Lung microvascular endothelial cell (primary cell): ENCODE measurements at regions not wholly inside any gene's neighbourhood (a gene's known extent, or its start where the extent isn't known, plus 50 kb on each side); places are given as distances from the start of the nearest gene placed in this dataset.
A peak's percentile ranks its signal among the peaks of the same experiment; 100 is the strongest.

Experiments used
- DNase-seq, 2 donors: peaks; one replicate each; pipeline versions ENCODE4 v3.0.0 to v3.0.0-alpha.2; 2010; ENCODE audit warnings: low read depth in 2 of 2

DNA sequence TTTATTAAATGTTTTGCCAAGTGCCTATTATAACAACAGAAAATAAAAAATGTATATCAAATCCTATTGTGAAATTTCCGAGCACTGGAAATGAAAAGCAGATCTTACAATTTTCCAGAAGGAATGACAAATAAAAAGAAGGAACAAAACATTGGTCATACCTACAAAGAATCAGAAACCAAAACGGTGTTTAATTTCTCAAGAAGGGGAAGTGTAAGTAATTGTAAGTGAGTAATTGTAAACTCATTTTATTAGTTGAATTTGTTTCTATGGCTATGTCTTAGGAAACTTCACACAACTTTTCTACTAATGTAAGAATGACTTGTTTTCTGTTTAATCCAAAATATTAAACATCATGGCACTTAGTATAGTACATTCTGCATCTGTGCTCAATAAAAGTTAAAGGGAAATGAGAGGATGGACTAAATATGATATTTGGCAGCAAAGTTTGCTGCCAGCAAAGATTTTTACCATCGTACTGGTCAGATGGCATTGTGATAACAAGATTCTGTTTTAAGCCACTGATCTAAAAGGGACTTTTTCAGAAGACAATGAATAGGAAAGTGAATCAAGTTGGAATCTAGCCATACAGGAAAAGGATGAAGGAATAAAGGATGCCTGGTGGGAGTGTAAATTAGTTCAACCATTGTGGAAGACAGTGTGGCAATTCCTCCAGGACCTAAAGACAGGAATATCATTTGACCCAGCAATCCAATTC lies 232.4 kb downstream of the NFKBIZ start:
- peak; percentile 62 to 93 for DNase-seq

DNA sequence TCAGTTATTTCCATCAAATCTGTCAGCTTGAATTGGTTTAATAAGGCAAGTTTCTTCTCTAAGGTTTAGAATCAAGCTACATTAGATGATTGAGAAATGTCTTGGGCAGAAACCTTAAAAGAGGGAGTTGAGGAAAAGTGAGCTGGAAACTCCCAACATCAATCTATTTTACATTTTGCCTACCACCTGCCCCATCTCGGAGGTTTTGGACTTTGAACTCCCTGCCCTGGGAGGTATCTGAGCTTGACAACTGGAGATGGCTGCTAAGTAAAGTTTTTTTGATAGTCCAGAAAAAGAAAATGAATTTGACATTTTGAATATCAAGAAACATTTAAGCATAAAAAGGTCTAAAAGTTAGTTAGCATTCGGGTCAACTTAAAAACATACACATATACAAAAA lies 234.2 kb downstream of the NFKBIZ start:
- no peak for DNase-seq

DNA sequence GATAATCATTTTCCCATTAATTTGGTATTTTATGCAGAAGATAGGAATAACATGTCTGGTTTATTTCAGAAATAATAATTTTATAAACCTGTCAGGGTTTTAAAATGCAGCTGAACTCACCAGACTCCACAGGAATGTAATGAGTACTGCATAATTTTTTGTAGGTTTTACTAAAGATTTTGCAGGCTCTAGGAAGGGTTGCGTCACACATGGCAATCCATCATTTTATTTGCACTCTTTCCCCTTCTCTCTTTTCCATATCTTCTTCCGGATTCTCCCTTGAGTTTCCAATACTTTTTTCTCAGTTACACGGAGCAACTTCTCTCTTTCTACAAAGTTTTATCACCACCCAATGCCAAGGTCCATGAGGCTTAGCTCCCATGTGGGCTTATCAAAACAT lies 234.7 kb downstream of the NFKBIZ start:
- DNase-seq: no peak

DNA sequence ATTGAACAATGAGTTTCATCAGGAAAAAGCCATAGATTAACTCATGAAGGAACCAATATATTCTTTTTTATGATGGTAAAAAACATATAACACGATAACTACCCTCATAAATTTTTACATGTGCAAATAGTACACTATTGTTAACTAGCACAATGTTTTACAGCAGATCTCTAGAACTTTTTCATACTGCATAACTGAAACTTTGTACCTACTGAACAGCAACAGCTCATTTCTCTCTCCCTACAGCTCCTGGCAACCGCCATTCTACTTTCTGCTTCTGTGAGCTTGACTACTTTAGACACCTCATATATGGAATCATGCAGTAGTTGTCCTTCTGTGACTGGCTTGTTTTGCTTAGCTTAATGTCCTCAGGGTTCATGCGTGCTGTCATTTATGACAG lies 235.4 kb downstream of the NFKBIZ start:
- no peak for DNase-seq

DNA sequence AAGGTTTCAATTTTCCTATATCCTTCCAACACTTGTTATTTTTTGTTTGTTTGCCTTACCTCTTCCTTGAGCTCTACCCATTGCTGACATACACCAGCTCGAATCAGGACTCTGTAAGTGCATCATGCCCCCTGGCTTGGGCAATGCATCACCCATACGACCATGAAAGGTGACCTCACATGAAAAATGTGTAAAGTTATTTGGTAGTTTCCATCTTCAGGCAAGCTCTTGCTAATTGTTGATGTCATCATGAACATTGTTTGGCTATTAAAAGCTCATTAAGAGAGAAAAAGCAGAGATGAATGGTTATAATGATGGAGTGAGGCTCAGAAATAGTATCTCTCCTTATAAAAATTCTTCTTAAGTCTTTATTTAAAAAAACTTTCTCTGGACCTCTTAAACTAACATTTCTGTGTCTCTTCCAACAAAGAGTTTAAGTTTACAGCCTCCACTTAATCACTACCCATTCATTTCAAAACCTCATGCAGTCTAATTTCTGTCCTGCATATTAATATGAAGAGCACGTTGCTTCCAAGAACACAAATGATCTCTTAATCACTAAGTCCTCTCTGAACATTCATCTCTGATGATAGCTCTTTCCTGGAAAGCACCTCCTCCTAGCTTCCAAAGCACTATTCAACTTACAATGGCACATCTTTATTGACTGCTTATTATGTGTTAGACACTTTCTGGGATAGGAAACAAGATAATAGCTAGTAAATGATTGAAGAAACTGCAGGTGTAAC lies 236.3 kb downstream of the NFKBIZ start:
- peak in 1 of 2 donors; percentile 31 for DNase-seq

DNA sequence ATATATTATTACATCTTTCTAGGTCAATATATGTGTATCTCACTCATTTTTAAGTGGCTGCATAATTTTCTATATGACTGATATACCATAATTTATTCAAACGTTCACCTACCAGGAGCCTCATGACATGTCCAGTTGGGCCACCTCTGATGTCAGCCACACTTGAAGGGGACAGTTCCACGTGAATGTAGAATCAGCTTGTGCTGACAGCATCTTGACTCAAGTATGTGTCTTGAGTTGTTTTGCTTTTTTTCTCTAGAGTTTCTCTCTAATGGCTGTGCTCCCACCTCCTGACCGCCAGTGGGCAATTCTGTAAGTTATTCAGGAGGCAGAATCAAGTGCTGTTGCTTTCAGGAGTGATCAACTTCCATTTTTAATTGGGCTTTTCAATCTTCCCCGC lies 237.9 kb downstream of the NFKBIZ start:
- no peak for DNase-seq

DNA sequence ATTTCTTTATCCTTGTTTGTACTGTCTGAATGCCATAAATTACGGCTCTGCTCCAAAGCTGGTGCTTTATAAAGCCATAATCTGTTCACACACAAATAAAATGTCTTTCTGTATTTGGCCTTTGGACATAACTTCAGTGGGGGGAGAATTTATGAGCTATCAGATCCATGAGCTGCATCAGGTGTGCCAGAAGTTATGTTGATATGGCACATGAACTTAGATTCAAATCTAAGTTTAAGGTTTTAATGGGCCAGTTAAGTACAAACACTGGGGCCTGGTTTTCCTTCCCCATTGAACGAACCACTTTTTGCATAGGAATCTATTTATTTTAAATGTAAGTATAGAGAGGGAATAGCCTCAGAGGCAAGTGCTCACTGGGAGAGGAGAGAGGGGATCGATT lies 239.9 kb downstream of the NFKBIZ start:
- no peak for DNase-seq

DNA sequence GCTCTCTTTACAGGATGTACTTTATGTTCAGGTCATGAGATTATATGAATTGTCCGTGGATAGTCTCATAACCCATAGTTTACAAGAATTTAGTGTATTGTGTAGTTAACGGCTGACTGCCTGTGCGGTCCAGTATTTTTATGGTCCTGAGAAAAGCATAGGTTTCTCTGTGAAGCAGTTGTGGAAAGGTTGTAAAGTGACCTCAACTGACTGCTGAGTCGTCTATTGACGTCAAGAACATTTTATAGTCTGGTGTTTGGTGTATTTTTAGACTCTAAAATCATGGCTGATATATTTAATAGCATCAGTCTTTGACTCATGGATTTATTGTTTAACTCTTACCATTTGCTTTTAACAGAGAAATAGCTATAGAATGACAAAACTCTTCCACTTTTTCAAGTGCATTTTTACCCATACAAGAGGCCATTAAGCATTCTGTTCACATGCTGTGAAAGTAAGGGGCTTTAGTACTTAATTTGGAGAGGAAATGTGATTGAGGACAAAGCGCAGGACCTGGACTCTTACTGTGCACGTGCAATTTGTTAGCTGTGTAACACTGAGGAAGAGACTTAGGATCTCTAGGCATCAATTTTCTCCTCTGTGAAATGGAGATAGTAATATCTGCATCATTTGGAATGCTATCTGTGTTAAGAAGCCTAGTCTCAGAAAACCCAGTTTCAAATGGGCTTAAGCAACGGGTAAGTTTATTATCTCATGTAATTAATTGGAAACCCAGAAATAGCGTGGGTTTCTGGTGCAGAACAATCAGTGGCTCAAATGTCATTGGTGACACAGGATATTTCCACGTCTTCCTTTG lies 240.8 kb downstream of the NFKBIZ start:
- peak; percentile 20 to 59 for DNase-seq

DNA sequence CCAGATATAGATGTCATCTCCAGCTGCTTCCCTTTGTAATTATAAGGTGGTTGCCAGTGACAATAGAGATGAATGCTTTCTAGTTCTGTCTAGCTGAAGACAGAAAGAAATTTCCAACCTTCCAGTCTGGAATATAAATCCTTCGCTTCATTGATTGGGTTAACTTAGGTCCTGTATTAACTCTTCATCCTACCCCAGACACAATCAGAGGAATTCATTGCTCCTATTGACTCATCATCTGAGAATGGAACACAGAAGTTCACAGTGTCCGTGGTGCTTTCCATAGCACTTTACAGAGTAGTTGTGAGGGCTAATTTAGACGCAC lies 241.4 kb downstream of the NFKBIZ start:
- peak; percentile 66 to 74 for DNase-seq

DNA sequence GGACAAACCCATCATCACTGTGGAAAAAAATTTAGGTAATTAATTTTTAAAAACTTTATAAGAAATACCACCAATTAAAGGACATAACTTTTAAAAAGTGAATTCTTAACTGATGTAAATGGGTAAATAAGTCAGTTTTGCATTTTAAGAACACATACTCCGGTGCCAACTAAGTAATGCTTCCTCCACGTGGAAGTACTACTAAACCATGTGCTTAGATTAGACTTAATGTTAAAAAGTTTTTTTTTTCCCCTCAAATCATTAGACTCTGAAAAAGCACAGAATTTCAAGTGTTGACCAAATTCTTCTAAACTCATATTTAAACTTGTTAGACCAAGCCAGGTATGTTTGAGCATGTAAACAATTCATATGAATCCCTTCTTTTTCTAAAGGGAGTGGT lies 242.0 kb downstream of the NFKBIZ start:
- DNase-seq: no peak

DNA sequence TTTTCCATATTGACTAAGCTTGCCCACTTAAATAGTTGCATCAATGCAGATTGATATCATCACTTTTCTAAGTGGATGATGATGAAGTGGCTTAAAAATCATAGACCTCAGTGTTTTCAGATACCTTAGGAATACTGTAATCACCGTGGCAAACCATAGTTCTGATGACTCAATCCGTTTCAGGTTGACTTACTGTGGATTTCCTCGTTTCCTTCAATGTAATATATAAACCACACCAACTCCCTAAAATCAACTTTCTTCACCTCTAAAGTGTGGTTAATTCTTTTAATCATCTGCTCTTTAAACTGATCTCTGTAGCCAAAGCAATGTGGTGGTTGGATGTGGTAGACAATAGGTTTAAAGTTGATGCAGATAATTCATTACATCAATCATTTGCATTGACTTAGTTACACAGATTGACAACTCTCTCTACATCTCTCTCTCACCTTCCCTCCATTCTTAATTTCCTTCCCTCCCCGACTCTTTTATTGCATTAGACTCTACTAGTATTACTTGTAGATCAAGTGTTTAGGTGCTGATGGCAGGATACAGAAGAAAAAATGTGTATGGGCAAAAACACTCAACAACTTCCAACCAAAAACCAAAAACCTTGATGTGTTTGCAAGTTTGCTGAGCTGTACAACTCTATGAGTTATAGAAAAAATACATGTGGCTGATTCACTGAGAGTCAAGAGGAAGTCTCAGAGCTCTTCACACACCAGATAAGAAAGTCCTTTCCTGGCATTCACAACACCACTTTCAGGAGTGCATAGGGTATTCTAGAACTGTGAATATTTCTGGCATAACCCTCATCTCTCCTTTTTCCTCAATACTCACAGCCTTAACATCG lies 243.5 kb downstream of the NFKBIZ start:
- DNase-seq: peak in 1 of 2 donors; percentile 78

DNA sequence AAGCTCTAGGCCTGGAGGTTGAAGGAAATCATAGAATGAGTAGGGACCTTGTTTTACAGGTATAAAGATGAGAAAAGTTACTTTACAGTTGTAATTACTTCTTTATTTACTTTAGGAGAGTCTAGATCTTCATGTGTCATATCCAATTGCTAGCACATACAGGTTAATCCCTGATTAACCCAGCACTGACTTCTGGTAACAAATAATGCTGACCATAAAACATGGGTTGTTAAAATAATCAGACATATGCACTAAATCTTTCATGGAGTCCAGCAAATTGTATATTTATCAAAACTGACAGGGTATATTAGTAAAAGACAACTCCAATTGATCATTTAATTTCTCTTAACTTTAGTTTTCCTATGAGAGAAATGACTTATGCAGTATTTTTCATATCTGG lies 245.2 kb downstream of the NFKBIZ start:
- DNase-seq: no peak

DNA sequence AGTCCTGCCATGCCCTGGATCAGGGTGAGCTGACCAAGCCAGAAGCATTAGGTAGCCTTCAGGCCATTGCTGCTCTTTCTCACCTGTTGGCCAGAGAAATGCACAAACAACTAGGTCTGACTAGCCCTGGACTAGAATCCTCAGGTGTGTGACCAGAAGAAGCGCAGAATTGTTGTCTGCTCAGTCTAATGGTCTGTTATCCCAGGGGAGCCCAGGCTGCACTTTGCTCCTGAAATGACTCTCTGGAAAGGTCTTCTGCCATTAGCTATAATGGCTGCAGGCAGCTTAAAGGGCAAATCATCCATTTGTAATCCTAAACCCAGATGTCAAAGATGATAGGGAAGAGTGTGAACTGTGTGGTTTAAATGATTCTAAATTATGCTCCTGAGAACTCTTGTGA lies 246.1 kb downstream of the NFKBIZ start:
- no peak for DNase-seq

DNA sequence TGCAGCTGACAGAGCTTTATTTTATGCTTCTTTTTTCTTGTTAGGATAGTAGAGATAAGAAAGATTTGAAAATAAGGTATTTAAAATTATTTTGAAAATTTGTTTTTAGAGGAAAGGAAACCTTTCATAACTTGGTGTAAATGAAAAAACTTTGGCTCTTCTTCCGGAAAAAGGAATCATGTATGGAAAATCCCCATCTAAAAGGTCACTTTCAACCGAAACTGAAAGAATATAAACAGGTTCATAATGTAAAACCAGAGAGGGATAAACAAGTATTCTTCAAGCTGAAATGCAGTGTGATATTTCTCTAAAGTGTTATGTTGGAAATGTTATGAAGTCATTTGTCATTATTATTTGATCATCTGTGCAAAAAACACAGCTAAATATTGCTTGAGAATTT lies 246.8 kb downstream of the NFKBIZ start:
- DNase-seq: peak; percentile 37 to 69

DNA sequence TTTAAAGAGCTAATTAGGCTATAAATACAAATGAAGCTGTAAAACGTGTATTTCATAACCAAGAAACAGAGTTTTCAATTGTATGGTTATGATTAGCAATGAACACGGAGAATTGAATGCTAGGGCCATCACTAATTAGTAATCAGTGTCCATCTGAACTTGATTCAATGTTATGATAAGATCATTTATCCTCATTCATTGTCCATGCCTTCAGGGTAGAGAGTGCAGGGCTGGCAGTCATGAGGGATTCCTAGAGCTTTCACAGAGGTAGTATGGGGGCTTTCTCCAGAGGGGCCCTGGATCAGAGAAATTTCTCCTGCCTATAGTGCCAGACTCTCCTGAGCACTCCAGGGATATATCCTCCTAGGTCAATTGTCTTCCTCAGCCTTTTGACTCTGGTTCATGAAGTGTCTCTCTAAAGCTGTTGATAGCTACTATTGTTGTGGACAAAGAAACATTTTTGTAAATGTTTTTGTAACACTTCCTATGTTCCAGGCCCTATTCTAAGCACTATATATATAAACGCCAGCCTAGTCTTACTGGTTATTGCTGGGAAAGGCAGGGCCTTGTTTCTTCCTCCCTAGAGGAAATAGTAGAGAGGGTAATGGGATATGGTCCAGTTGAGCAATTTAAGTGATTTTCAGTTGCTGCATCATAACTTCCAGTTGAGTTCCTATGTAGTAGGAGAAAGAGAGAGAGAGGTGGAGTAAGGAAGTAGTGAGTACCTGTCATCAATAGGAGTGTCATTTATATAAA lies 249.0 kb downstream of the NFKBIZ start:
- DNase-seq: peak; percentile 26 to 56

DNA sequence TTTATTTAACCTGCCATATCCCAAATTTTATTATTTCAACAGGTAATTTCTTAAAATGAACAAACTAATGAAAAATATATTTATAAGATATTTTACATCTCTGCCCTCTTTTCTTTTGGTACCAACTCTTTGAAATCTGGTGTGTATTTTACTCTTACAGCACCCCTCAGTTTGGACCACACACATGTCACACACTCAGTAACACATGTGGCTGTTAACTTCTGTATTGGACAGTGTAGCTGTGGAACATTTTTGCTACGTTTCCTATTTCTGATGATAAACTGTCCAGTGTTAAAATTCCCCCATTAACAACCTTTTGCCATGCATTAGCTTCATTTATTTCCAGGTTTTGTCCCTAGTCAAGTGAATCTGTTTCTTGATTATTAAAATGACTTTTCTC lies 250.6 kb downstream of the NFKBIZ start:
- no peak for DNase-seq

DNA sequence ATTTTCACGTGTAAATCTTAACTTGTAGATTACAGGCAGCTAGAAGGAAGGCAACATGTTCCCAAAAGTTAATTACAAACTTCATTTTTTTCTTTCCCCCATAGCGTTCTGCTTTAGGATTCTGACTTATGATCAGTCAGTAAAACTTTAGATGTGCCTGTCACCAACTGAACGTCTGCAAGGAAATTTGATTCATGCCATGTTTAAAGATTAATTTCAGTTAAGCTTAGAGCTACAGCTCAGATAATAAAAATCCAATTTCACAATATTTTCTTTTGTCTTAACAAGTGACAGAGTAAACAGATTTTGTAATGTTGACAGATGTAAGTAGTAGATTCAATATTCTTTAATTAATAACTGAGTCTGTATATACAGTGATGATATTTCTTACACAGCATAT lies 253.1 kb downstream of the NFKBIZ start:
- DNase-seq: no peak

DNA sequence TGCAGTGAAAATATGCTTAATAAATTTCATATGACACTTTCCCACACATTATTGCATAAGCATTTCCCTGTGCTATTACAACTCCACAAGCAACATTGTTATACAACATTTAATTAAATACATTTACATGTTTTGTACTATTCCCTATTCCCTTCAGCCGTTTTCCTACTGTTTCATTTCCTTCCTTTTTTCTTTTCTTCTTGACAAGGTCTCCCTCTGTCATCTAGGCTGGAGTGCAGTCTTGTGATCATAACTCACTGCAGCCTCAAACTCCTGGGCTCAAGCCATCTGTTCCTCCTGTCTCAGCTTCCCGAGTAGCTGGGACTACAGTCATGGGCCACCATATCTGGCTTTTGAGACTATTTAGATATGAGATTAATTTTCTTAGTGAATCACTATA lies 254.7 kb downstream of the NFKBIZ start:
- peak in 1 of 2 donors; percentile 56 for DNase-seq

DNA sequence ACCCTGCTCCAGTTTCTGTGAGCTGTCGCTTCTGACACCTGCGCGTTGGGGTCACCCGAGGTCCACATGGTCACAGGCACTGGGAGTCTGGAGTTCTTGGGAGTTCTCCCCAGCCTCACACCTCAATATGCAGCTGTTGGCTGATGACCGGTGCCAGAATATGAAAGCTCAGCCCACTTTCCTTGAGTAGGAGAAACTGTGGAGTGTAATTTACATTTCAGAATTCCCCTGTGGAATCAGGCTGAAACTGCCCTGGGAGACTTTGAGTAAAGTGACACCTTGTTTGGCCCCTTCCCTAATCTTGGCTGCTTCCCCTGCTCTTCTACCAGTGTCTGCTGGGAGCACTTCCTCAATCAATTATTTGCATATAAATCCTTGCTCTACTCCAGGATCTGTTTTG lies 255.9 kb downstream of the NFKBIZ start:
- DNase-seq: no peak

DNA sequence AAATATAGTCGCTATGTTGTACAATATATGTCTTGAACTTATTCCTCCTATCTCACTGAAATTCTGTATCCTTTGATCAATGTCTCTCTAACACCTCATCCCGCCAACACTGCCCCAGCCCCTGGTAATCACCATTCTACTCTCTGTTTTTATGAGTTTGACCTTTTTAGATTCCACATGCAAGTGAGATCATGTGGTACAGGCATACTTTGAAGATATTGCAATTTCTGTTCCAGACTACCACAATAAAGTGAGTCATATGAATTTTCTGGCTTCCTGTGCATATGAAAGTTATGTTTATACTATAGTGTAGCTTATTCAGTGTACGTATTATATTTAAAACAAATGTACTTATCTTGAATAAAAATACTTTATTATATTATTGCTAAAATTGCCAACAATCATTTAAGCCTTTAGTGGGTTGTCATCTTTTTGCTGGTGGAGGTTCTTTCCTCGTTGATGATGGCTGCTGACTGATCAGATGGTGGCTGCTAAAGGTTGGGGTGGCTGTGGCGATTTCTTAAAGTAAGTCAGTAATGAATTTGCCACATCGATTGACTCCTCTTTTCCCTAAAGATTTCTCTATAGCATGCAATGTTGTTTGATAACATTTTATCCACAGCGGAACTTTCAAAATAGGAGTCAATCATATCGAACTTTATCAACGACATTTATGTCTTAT lies 257.2 kb downstream of the NFKBIZ start:
- DNase-seq: peak; percentile 29 to 76
